ENCODE measurements at regions not wholly inside any gene's neighbourhood (a gene's known extent, or its start where the extent isn't known, plus 50 kb on each side); places are given as distances from the start of the nearest gene placed in this dataset.

- H4K20me1 ChIP-seq (ENCODE audit: insufficient read depth), result no peaks in the 10 kb centered on the region
- H3K36me3 ChIP-seq (ENCODE audit: low read depth), result no peaks in the 10 kb centered on the region
- H3K4me2 ChIP-seq, result no peak overlapping the region
- H3K27ac ChIP-seq, result no peak overlapping the region
- no peak overlapping the region for H3K4me3 ChIP-seq
- no peak for DNase-seq
- ChIA-PET POLR2A (ENCODE audit: unreplicated experiment) (no interaction called here), CTCF (interaction anchor here (0.7 kb wide), 1 partner anchor 1079 kb away, joined by 5 read pairs; no protein-coding TSS in a partner anchor)
- no peak overlapping the region for H2AFZ ChIP-seq
- H3K4me1 ChIP-seq (replicated peaks; ENCODE audit: insufficient read depth), result no peaks in the 10 kb centered on the region
- no peaks in the 10 kb centered on the region for H3F3A ChIP-seq (ENCODE audit: insufficient read depth, low read depth)
- BruUV-seq (replicated peaks), result no TSS peak
- TF ChIP-seq EZH2 (IDR thresholded peaks at IDR 0.05; ENCODE audit: low read depth) (no peak), CTCF (conservative IDR thresholded peaks at IDR 0.05) (no peak)
- H3K79me2 ChIP-seq (ENCODE audit: low read depth), result no peaks in the 10 kb centered on the region
- H3K9me3 ChIP-seq (ENCODE audit: insufficient read depth, low read depth), result no peaks in the 10 kb centered on the region
- intact Hi-C loops (cut with micrococcal nuclease; ENCODE audit: unreplicated experiment), result no loop called here
- peaks cover 15% of the 10 kb centered on the region; the same call in 1 of the 2 replicates for H3K27me3 ChIP-seq (ENCODE audit: insufficient read depth, low read depth)
- H3K9me2 ChIP-seq (ENCODE audit: insufficient read depth), result no peaks in the 10 kb centered on the region
Observed at GRCh38 chr5:44242791-44243190, 146.4 kb downstream of the FGF10 start.

GRCh38 chr5:44236040-44236439, 153.2 kb downstream of the FGF10 start:
- BruUV-seq (replicated peaks), result no TSS peak
- H3F3A ChIP-seq (ENCODE audit: insufficient read depth, low read depth), result no peaks in the 10 kb centered on the region
- no peaks in the 10 kb centered on the region for H4K20me1 ChIP-seq (ENCODE audit: insufficient read depth)
- no peak overlapping the region for H2AFZ ChIP-seq
- H3K9me2 ChIP-seq (ENCODE audit: insufficient read depth), result no peaks in the 10 kb centered on the region
- no peaks in the 10 kb centered on the region for H3K79me2 ChIP-seq (ENCODE audit: low read depth)
- H3K27me3 ChIP-seq (ENCODE audit: insufficient read depth, low read depth), result peaks cover 11% of the 10 kb centered on the region; the same call in 1 of the 2 replicates
- ChIA-PET CTCF (no interaction called here), POLR2A (ENCODE audit: unreplicated experiment) (no interaction called here)
- no peak for DNase-seq
- no peak overlapping the region for H3K4me2 ChIP-seq
- H3K4me3 ChIP-seq, result no peak overlapping the region
- no peaks in the 10 kb centered on the region for H3K4me1 ChIP-seq (replicated peaks; ENCODE audit: insufficient read depth)
- intact Hi-C loops (cut with micrococcal nuclease; ENCODE audit: unreplicated experiment), result no loop called here
- no peaks in the 10 kb centered on the region for H3K36me3 ChIP-seq (ENCODE audit: low read depth)
- H3K27ac ChIP-seq, result no peak overlapping the region
- TF ChIP-seq CTCF (conservative IDR thresholded peaks at IDR 0.05), result no peak
- no peak for TF ChIP-seq EZH2 (IDR thresholded peaks at IDR 0.05; ENCODE audit: low read depth)
- no peaks in the 10 kb centered on the region for H3K9me3 ChIP-seq (ENCODE audit: insufficient read depth, low read depth)

GRCh38 chr5:44233691-44234090, 155.5 kb downstream of the FGF10 start:
- no peak overlapping the region for H2AFZ ChIP-seq
- ChIA-PET CTCF (no interaction called here), POLR2A (ENCODE audit: unreplicated experiment) (interaction anchor here (0.6 kb wide), 1 partner anchor 501 kb away, joined by 7 read pairs; no protein-coding TSS in a partner anchor)
- H3K9me3 ChIP-seq (ENCODE audit: insufficient read depth, low read depth), result no peaks in the 10 kb centered on the region
- no peaks in the 10 kb centered on the region for H3K36me3 ChIP-seq (ENCODE audit: low read depth)
- H3F3A ChIP-seq (ENCODE audit: insufficient read depth, low read depth), result no peaks in the 10 kb centered on the region
- intact Hi-C loops (cut with micrococcal nuclease; ENCODE audit: unreplicated experiment), result no loop called here
- H3K9me2 ChIP-seq (ENCODE audit: insufficient read depth), result no peaks in the 10 kb centered on the region
- DNase-seq, result no peak
- H3K4me2 ChIP-seq, result no peak overlapping the region
- no peaks in the 10 kb centered on the region for H3K4me1 ChIP-seq (replicated peaks; ENCODE audit: insufficient read depth)
- H3K79me2 ChIP-seq (ENCODE audit: low read depth), result no peaks in the 10 kb centered on the region
- no TSS peak for BruUV-seq (replicated peaks)
- H3K27me3 ChIP-seq (ENCODE audit: insufficient read depth, low read depth), result no peaks in the 10 kb centered on the region
- H3K27ac ChIP-seq, result no peak overlapping the region
- H3K4me3 ChIP-seq, result no peak overlapping the region
- no peaks in the 10 kb centered on the region for H4K20me1 ChIP-seq (ENCODE audit: insufficient read depth)
- no peak for TF ChIP-seq CTCF (conservative IDR thresholded peaks at IDR 0.05)

All from PC-9 (cell line).